ENCODE measurements at regions not wholly inside any gene's neighbourhood (a gene's known extent, or its start where the extent isn't known, plus 50 kb on each side); places are given as distances from the start of the nearest gene placed in this dataset.
"Not testable (repeated sequence)": the region's sequence is repeated elsewhere in the genome, so short reads cannot be mapped to it uniquely, and the experiment has no call there.

DNA sequence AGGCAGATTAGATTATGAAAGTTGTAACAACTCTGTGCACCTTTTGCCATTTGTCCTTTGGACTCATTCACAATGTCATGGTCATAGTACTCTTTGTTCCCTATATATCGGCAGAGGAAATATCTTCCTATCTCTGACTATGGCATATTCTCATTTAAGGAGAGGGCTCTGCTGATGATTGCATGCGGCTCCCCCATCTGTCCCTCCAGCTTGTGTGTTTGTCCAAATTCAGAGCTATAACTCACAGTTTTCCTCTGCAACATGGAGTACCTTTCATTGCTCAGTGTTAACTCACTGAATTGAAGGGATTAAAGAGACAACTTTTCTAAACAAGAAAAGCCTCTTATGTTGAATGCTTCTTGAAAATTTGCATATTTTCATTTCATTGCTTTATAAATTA, 145.5 kb downstream of the OTUD1 start:
- POLR2A ChIA-PET: no interaction called here
- DNase-seq (ENCODE audit: low read depth, low spot score): no peak
- CTCF ChIA-PET: no interaction called here
- TF ChIP-seq CTCF (IDR thresholded peaks at IDR 0.05; ENCODE audit: insufficient read depth, low read length, missing control alignments): no peak
- H3K4me3 ChIP-seq (ENCODE audit: low read depth, low read length): no peak overlapping the region

DNA sequence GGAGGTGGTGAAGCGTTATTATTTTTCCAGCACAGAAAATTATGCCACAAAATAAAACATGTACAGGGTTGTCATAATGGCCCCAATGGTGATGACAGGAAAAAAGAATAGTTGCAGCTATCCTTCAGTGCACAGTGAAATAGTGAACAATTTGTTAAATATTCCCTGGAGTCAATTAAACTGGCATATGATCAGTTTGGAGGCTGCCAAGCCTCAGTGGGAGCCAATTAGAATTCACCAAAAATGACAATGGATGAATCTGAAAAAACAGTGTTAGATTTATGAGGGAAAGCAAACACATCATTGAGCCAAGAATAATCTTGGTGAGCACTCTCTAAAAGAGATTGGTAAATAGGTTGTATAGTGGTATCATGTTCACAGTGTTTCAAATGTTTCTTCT, 146.3 kb downstream of the OTUD1 start:
- H3K4me3 ChIP-seq (ENCODE audit: low read depth, low read length): no peak overlapping the region
- POLR2A ChIA-PET: no interaction called here
- CTCF ChIA-PET: no interaction called here
- no peak for TF ChIP-seq CTCF (IDR thresholded peaks at IDR 0.05; ENCODE audit: insufficient read depth, low read length, missing control alignments)
- no peak for DNase-seq (ENCODE audit: low read depth, low spot score)

- POLR2A ChIA-PET: no interaction called here
- no peak for TF ChIP-seq CTCF (IDR thresholded peaks at IDR 0.05; ENCODE audit: insufficient read depth, low read length, missing control alignments)
- no peak overlapping the region for H3K4me3 ChIP-seq (ENCODE audit: low read depth, low read length)
- CTCF ChIA-PET: no interaction called here
- DNase-seq (ENCODE audit: low read depth, low spot score): no peak
These were observed 146.8 kb downstream of the OTUD1 start for GRCh38 chr10:23585666-23586065.

- CTCF ChIA-PET; POLR2A ChIA-PET; DNase-seq (ENCODE audit: low read depth, low spot score); H3K4me3 ChIP-seq (ENCODE audit: low read depth, low read length): not testable (repeated sequence)
These were observed 156.4 kb downstream of the OTUD1 start for GRCh38 chr10:23595278-23595677.

DNA sequence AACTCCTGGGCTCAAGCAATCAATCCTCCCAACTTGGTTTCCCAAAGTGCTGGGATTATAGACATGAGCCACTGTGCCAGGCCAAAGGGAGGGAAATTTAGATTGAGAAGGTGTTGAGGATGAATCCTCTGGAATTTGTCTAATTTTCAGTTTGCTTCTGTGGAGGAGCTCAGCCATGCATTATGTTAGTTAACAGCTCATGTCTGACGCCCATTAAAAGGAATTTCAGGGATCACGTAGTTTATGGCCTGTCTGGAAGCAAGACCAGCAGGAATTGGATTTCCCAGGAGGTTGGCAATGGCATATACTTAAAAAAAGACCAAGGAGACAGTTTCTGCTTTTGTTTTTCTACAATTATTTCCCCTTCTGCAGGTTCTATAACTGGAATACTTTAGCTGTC, 165.7 kb downstream of the OTUD1 start:
- DNase-seq (ENCODE audit: low read depth, low spot score): no peak
- no peak overlapping the region for H3K4me3 ChIP-seq (ENCODE audit: low read depth, low read length)
- TF ChIP-seq CTCF (IDR thresholded peaks at IDR 0.05; ENCODE audit: insufficient read depth, low read length, missing control alignments): no peak
- CTCF ChIA-PET: no interaction called here
- POLR2A ChIA-PET: no interaction called here

GRCh38 chr10:23606456-23606855, 167.6 kb downstream of the OTUD1 start:
- DNase-seq (ENCODE audit: low read depth, low spot score): no peak
- CTCF ChIA-PET: no interaction called here
- POLR2A ChIA-PET: no interaction called here

More at GRCh38 chr10:23606456-23606855, 167.6 kb downstream of the OTUD1 start:
- no peak for TF ChIP-seq CTCF (IDR thresholded peaks at IDR 0.05; ENCODE audit: insufficient read depth, low read length, missing control alignments)
- no peak overlapping the region for H3K4me3 ChIP-seq (ENCODE audit: low read depth, low read length)

All from AG04449 (cell line).